ENCODE measurements at regions not wholly inside any gene's neighbourhood (a gene's known extent, or its start where the extent isn't known, plus 50 kb on each side); places are given as distances from the start of the nearest gene placed in this dataset.

DNA sequence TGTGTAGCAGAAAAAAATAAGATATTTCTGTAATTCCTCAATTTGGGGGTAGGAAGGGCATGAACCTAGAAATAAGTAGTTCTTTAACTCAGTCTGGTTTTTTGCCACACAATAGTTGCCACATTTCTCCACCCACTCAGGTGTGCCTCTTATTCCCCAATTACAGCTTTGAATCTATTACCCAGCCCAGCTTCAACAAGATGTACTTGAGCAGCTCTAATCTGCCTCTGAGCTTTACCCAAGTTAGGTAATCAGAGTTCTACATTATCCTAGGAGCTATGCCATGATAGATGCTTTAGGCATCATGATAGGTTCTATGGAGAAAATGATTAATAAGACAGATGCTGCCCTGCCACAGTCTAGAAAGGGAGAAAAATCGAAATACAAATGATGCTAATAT lies 117.4 kb upstream of the GPRIN3 start:
- DNase-seq (ENCODE audit: low read depth, low spot score) (no peak), FAIRE-seq (no peak)
- H3K36me3 ChIP-seq (ENCODE audit: control insufficient read depth in 2 of 2, extremely low read depth in 1 of 2, insufficient read depth in 2 of 2, low read length in 2 of 2), result no peaks in the 10 kb centered on the region
- H3K9ac ChIP-seq (replicated peaks; ENCODE audit: extremely low read depth, insufficient read depth, low read length), result no peak overlapping the region
- H3K4me2 ChIP-seq (ENCODE audit: insufficient read depth, low read length), result no peak overlapping the region
- no peaks in the 10 kb centered on the region for H4K20me1 ChIP-seq (replicated peaks; ENCODE audit: control insufficient read depth, extremely low read depth, insufficient read depth, low read length)
- ChIA-PET POLR2A (no interaction called here), CTCF (interaction anchor here (1.7 kb wide), 1 partner anchor 170 kb away, joined by 3 read pairs; no protein-coding TSS in a partner anchor)
- H2AFZ ChIP-seq (ENCODE audit: low read depth, low read length), result no peak overlapping the region
- no peak overlapping the region for H3K27ac ChIP-seq (ENCODE audit: insufficient read depth, low read depth, low read length)
- no peaks in the 10 kb centered on the region for H3K4me1 ChIP-seq (ENCODE audit: control insufficient read depth, extremely low read depth, insufficient read depth, low read length)
- dilution Hi-C loops (cut with MboI; ENCODE audit: extremely low pct_ligation_motif_present, low sequenced_read_pairs) (no loop called here), intact Hi-C loops (cut with micrococcal nuclease) (no loop called here)
- BruUV-seq (replicated peaks), result no TSS peak
- no peak overlapping the region for H3K4me3 ChIP-seq (replicated peaks in 1 of 3; ENCODE audit: insufficient read depth in 1 of 3, low read depth in 1 of 3, low read length in 3 of 3)
- peaks cover 0 to 4% of the 10 kb centered on the region in 2 experiments for H3K27me3 ChIP-seq (ENCODE audit: control insufficient read depth in 2 of 2, insufficient read depth in 2 of 2, low read length in 2 of 2)
- TF ChIP-seq POLR2A (IDR thresholded peaks at IDR 0.05; ENCODE audit: low read depth, low read length), result no peak
- no peaks in the 10 kb centered on the region for H3K9me3 ChIP-seq (replicated peaks; ENCODE audit: control insufficient read depth, insufficient read depth, low read length)
- H3K79me2 ChIP-seq (ENCODE audit: control insufficient read depth, insufficient read depth, low read length), result no peaks in the 10 kb centered on the region
- no peaks in the 10 kb centered on the region for H3K9me1 ChIP-seq (replicated peaks; ENCODE audit: control insufficient read depth, extremely low read depth, insufficient read depth, low read length)

DNA sequence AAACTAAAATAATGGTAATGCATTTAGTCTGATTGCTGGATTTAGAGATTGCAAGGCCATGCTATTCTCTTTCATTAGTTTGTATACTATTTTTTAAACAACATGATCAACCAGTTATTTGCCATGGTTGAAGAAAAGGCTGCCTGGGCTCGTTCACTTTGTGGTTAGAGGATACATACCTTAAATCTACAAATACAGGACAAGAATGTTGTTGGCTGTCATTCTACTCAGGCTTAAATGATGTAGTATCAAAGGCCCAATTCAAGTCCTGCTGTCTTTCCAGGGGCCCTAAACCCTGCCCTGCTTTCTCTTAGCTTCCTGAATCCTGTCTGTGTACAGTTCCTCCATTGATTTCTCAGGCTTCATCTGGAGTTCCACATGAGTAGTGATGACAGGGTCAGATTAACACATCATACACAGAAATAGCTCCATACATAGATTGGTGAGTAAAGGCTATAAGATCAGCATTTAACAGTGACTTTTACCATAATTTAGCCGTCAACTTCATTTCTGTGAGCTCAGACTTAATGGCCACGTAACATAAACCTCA lies 114.9 kb upstream of the GPRIN3 start:
- Histone ChIP-seq H3K9ac (replicated peaks; ENCODE audit: extremely low read depth, insufficient read depth, low read length) (no peak overlapping the region), H3K9me3 (replicated peaks; ENCODE audit: control insufficient read depth, insufficient read depth, low read length) (no peaks in the 10 kb centered on the region), H3K9me1 (replicated peaks; ENCODE audit: control insufficient read depth, extremely low read depth, insufficient read depth, low read length) (no peaks in the 10 kb centered on the region), H3K27ac (ENCODE audit: insufficient read depth, low read depth, low read length) (no peak overlapping the region), H3K4me3 (replicated peaks in 1 of 3; ENCODE audit: insufficient read depth in 1 of 3, low read depth in 1 of 3, low read length in 3 of 3) (no peak overlapping the region), H4K20me1 (replicated peaks; ENCODE audit: control insufficient read depth, extremely low read depth, insufficient read depth, low read length) (no peaks in the 10 kb centered on the region), H3K36me3 (ENCODE audit: control insufficient read depth in 2 of 2, extremely low read depth in 1 of 2, insufficient read depth in 2 of 2, low read length in 2 of 2) (no peaks in the 10 kb centered on the region), H3K4me2 (ENCODE audit: insufficient read depth, low read length) (no peak overlapping the region), H3K27me3 (ENCODE audit: control insufficient read depth in 2 of 2, insufficient read depth in 2 of 2, low read length in 2 of 2) (peaks cover 0 to 5% of the 10 kb centered on the region in 2 experiments), H3K79me2 (ENCODE audit: control insufficient read depth, insufficient read depth, low read length) (no peaks in the 10 kb centered on the region), H3K4me1 (ENCODE audit: control insufficient read depth, extremely low read depth, insufficient read depth, low read length) (no peaks in the 10 kb centered on the region), H2AFZ (ENCODE audit: low read depth, low read length) (no peak overlapping the region)
- dilution Hi-C loops (cut with MboI; ENCODE audit: extremely low pct_ligation_motif_present, low sequenced_read_pairs), result no loop called here
- TF ChIP-seq, protein P1, sequence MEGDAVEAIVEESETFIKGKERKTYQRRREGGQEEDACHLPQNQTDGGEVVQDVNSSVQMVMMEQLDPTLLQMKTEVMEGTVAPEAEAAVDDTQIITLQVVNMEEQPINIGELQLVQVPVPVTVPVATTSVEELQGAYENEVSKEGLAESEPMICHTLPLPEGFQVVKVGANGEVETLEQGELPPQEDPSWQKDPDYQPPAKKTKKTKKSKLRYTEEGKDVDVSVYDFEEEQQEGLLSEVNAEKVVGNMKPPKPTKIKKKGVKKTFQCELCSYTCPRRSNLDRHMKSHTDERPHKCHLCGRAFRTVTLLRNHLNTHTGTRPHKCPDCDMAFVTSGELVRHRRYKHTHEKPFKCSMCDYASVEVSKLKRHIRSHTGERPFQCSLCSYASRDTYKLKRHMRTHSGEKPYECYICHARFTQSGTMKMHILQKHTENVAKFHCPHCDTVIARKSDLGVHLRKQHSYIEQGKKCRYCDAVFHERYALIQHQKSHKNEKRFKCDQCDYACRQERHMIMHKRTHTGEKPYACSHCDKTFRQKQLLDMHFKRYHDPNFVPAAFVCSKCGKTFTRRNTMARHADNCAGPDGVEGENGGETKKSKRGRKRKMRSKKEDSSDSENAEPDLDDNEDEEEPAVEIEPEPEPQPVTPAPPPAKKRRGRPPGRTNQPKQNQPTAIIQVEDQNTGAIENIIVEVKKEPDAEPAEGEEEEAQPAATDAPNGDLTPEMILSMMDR (IDR thresholded peaks at IDR 0.05; ENCODE audit: extremely low read depth in 1 of 2, insufficient read depth in 1 of 2, low read depth in 1 of 2, low read length in 2 of 2), result no peak
- no peak for TF ChIP-seq EZH2 (IDR thresholded peaks at IDR 0.05; ENCODE audit: borderline replicate concordance, low read depth, low read length, severe bottlenecking)
- TF ChIP-seq MYC (IDR thresholded peaks at IDR 0.05; ENCODE audit: low read depth, low read length), result no peak
- no peak for TF ChIP-seq JUN (IDR thresholded peaks at IDR 0.05; ENCODE audit: borderline replicate concordance, insufficient read depth, insufficient read length, low read depth)
- TF ChIP-seq FOS (IDR thresholded peaks at IDR 0.05; ENCODE audit: borderline replicate concordance, insufficient read depth, low read length), result no peak
- no peak for TF ChIP-seq POLR2AphosphoS5 (IDR thresholded peaks at IDR 0.05; ENCODE audit: insufficient read depth, low read depth, low read length)
- TF ChIP-seq GATA2 (IDR thresholded peaks at IDR 0.05; ENCODE audit: insufficient read depth, insufficient read length, low read depth, low read length), result no peak
- TF ChIP-seq, protein P2, sequence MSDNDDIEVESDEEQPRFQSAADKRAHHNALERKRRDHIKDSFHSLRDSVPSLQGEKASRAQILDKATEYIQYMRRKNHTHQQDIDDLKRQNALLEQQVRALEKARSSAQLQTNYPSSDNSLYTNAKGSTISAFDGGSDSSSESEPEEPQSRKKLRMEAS (IDR thresholded peaks at IDR 0.05; ENCODE audit: insufficient read depth, insufficient read length), result no peak
- TF ChIP-seq POLR2A (IDR thresholded peaks at IDR 0.05; ENCODE audit: low read depth, low read length), result no peak
- BruUV-seq (replicated peaks), result no TSS peak
- ChIA-PET POLR2A (no interaction called here), CTCF (interaction anchor here (1.6 kb wide), 1 partner anchor 196 kb away, joined by 3 read pairs; no protein-coding TSS in a partner anchor)
- no peak for FAIRE-seq
- DNase-seq (ENCODE audit: low read depth, low spot score), result no peak
- intact Hi-C loops (cut with micrococcal nuclease), result no loop called here
